Heart left ventricle (tissue), 16 donors: ENCODE measurements at regions not wholly inside any gene's neighbourhood (a gene's known extent, or its start where the extent isn't known, plus 50 kb on each side); places are given as distances from the start of the nearest gene placed in this dataset.
"Not testable (repeated sequence)": the region's sequence is repeated elsewhere in the genome, so short reads cannot be mapped to it uniquely, and the experiment has no call there.

Experiments
- ATAC-seq, 4 donors: fragments of 200-7000 bp; cut with Tn5 transposase; one replicate each; pipeline ENCODE4 v1.9.1; 2020 to 2022; ENCODE audit warnings: moderate library complexity in 4 of 4, mild to moderate bottlenecking in 3 of 4, moderate number of reproducible peaks in 1 of 4
- DNase-seq, 5 donors: peaks; one replicate each; pipeline ENCODE4 v3.0.0-alpha.2; 2020
- H3K27ac ChIP-seq, 12 donors: fragments of 200-600 bp; sonication (generic) in 4 of 12; one replicate each; pipeline versions ENCODE4 v1.5.0 to v1.8.0; 2016 to 2022; ENCODE audit warnings: mild to moderate bottlenecking in 2 of 12
- H3K27me3 ChIP-seq, 9 donors: fragments of 200-600 bp; sonication (generic) in 2 of 9; one replicate each; pipeline versions ENCODE4 v1.5.1 to v1.8.0; 2016 to 2022; ENCODE audit warnings: mild to moderate bottlenecking in 3 of 9
- H3K36me3 ChIP-seq, 9 donors: fragments of 200-600 bp; sonication (generic) in 2 of 9; one replicate each; pipeline versions ENCODE4 v1.5.0 to v1.8.0; 2018 to 2022; ENCODE audit warnings: mild to moderate bottlenecking in 2 of 9
- H3K4me1 ChIP-seq, 12 donors: fragments of 200-600 bp; sonication (generic) in 4 of 12; one replicate each; pipeline versions ENCODE4 v1.5.0 to v1.8.0; 2016 to 2022; ENCODE audit warnings: mild to moderate bottlenecking in 3 of 12
- H3K4me3 ChIP-seq, 12 donors: fragments of 200-600 bp; sonication (generic) in 4 of 12; one replicate each; pipeline versions ENCODE4 v1.5.0 to v1.8.0; 2017 to 2022; ENCODE audit warnings: mild to moderate bottlenecking in 9 of 12, moderate library complexity in 4 of 12
- H3K9me3 ChIP-seq, 12 donors: fragments of 200-600 bp; sonication (generic) in 4 of 12; one replicate each; pipeline versions ENCODE4 v1.5.0 to v1.8.0; 2016 to 2022; ENCODE audit warnings: mild to moderate bottlenecking in 1 of 12
- POLR2A ChIP-seq, 2 donors: fragments of 450-650 bp; IDR thresholded peaks; one replicate each; pipeline ENCODE4 v1.6.1; 2017; ENCODE audit warnings: antibody characterized with exemption in 2 of 2, mild to moderate bottlenecking in 2 of 2, moderate library complexity in 2 of 2
- WGBS, 4 donors: extraction: QIAGEN DNeasy Blood & Tissue Kit in 2 of 4; methylation state at CpG; one replicate each; pipeline versions ENCODE4 v1.1.5 to v1.1.7; 2013 to 2018; 5-methylcytosine and 5-hydroxymethylcytosine counted together
- intact Hi-C, 10 donors: fragments of 100-400 bp; cut with DNase I; formaldehyde crosslinking; loops; one replicate each; pipeline versions ENCODE4 v1.11.1 to v1.14.2; 2022
- TF ChIP-seq, protein P1 (sequence below), 12 donors: fragments of 200-600 bp; sonication (generic) in 4 of 12; IDR thresholded peaks; one replicate each; pipeline versions ENCODE4 v1.5.0 to v1.8.0; 2018 to 2022; ENCODE audit warnings: antibody characterized with exemption in 12 of 12, mild to moderate bottlenecking in 5 of 12
- donor health status: ischemic (EF 13 %, LVEDD 7.1; RV severe dilation, severe dysfunction).
- donor health status: healthy with polysubstance abuse.
- donor health status: DM: no; HTN: yes; CAD: no.
- donor health status: DM: no; HTN: no; CAD: no.
- donor health status: ischemic (EF 25% LVEDD 6.9; RV normal size, moderate dysfunction).
- donor health status: ischemic (EF 25% LVEDD 5.7; RV mildly dilated, moderate dysfunction).
- donor health status: healthy.
- donor health status: DM: yes; HTN: yes; CAD: no.
- donor health status: ischemic (EF 35%, LVEDD 5.7; RV mildly dilated, moderate dysfunction).
- donor health status: nonischemic (EF 11% LVEDD 7.7; RV severe dilation, severe dysfunction).
- donor health status: DM: yes; HTN: yes; CAD: no.
- donor health status: PGD.
- donor health status: ischemic (EF 29% LVEDD 5.4; RV normal size, mild dysfunction).
- donor health status: nonischemic (EF 23%, LVEDD 6.1; RV moderate dilation, normal function).

DNA sequence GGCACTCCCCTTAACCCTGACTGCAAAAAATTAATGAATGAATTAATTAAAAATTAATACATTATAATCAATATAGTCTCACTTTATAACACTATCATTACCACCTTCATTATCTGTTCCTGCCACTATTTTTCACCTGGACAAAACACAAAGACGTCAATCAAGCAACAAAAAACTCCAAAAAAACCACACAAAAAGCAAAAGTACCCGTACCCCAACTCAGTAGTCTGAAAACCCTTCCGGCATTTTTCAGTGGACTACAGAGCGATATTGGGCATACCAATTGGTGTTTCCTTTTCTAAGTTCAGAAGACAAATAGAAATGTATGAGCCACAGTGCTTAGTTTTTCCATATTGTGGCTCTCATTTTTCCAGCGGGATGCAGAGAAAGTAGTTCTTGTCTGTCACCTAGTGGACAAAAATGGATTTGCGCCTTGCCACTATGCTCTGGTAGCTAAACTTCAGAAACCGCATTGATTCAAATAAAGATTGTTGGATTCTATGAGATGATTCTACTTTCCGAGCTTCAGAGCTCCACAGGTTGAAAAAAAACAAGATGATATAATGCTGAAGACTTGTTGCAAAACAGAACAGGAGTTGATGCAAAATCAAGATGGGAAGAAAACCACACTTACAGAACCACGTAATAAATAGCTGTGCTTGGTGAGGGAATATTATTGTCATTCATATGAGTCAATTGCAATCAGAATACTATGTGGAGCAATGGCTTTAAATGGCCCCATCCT is 50.6 kb upstream of the ITGB1 start:
- Histone ChIP-seq H3K4me1 (peaks cover 0 to 54% (median 10%) of the 10 kb centered on the region in 12 donors), H3K27me3 (no peaks in the 10 kb centered on the region), H3K4me3 (no peak overlapping the region), H3K27ac (peak overlapping the region in 2 of 12 donors; percentile 30 to 53), H3K9me3 (no peaks in the 10 kb centered on the region), H3K36me3 (no peaks in the 10 kb centered on the region)
- 20 to 25% (median 22%) methylated on average over 9 of the region's 9 CpGs for WGBS, 4 donors
- intact Hi-C loops, result loop anchor here (1.0 to 10.0 kb wide), 10 partner anchors 51 to 214 kb away; partner anchors contain the start of gene ITGB1 (in 6 of the 10)
- TF ChIP-seq, protein P1, sequence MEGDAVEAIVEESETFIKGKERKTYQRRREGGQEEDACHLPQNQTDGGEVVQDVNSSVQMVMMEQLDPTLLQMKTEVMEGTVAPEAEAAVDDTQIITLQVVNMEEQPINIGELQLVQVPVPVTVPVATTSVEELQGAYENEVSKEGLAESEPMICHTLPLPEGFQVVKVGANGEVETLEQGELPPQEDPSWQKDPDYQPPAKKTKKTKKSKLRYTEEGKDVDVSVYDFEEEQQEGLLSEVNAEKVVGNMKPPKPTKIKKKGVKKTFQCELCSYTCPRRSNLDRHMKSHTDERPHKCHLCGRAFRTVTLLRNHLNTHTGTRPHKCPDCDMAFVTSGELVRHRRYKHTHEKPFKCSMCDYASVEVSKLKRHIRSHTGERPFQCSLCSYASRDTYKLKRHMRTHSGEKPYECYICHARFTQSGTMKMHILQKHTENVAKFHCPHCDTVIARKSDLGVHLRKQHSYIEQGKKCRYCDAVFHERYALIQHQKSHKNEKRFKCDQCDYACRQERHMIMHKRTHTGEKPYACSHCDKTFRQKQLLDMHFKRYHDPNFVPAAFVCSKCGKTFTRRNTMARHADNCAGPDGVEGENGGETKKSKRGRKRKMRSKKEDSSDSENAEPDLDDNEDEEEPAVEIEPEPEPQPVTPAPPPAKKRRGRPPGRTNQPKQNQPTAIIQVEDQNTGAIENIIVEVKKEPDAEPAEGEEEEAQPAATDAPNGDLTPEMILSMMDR (IDR thresholded peaks at IDR 0.05), result peak; percentile 96 to 100 (median 99)
- TF ChIP-seq POLR2A (IDR thresholded peaks at IDR 0.05), result no peak
- ATAC-seq, result peak in 3 of 4 donors; percentile 37 to 41 (median 38)
- peak in 2 of 5 donors; percentile 63 to 64 for DNase-seq

DNA sequence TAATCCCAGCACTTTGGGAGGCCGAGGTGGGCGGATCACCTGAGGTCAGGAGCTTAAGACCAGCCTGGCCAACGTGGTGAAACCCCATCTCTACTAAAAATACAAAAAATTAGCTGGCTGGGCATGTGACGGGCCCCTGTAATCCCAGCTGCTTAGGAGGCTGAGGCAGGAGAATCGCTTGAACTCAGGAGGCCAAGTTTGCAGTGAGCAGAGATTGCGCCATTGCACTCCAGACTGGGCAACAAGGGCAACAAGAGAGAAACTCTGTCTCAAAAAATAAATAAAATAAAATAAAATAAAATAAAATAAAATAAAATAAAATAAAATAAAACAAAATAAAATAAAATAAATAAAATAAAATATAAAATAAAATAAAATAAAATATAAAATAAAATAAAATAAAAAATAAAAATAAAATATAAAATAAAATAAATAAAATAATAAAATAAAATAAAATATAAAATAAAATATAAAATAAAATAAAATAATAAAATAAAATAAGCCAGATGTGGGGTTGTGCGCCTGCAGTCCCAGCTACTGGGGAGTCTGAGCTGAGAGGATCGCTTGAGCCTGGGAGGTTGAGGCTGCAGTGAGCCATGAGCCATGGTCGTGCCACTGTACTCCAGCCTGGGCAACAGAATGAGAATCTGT is 49.8 kb upstream of the ITGB1 start:
- H3K27me3 ChIP-seq, H3K4me3 ChIP-seq, ATAC-seq, H3K9me3 ChIP-seq, H3K36me3 ChIP-seq, DNase-seq: not testable (repeated sequence)
- H3K27ac ChIP-seq, result peak overlapping the region in 1 of 12 donors; percentile 85
- 96 to 97% (median 96%) methylated on average over 9 of the region's 9 CpGs for WGBS, 4 donors
- peaks cover 0 to 54% (median 10%) of the 10 kb centered on the region in 12 donors for H3K4me1 ChIP-seq
- intact Hi-C loops, result loop anchor here (1.0 to 10.0 kb wide), 10 partner anchors 51 to 213 kb away; partner anchors contain the start of gene ITGB1 (in 6 of the 10)
